ENCODE measurements at regions not wholly inside any gene's neighbourhood (a gene's known extent, or its start where the extent isn't known, plus 50 kb on each side); places are given as distances from the start of the nearest gene placed in this dataset.

- TF ChIP-seq AFF4 (CRISPR knock-in tag; IDR thresholded peaks at IDR 0.05; ENCODE audit: borderline replicate concordance) = no peak
- TF ChIP-seq ZNF671 (CRISPR knock-in tag; IDR thresholded peaks at IDR 0.05) = no peak
- TF ChIP-seq TEAD1 (CRISPR knock-in tag; IDR thresholded peaks at IDR 0.05) = no peak
- no peak for TF ChIP-seq RELA (CRISPR knock-in tag; IDR thresholded peaks at IDR 0.05; ENCODE audit: borderline replicate concordance)
- TF ChIP-seq KAT7 (CRISPR knock-in tag; IDR thresholded peaks at IDR 0.05; ENCODE audit: borderline replicate concordance) = no peak
- no peak for TF ChIP-seq E2F1 (CRISPR knock-in tag; IDR thresholded peaks at IDR 0.05)
- TF ChIP-seq ATF3 (CRISPR knock-in tag; conservative IDR thresholded peaks at IDR 0.05) = no peak
- no peak for TF ChIP-seq EMX1 (CRISPR knock-in tag; IDR thresholded peaks at IDR 0.05)
- TF ChIP-seq CREB1 (CRISPR knock-in tag; IDR thresholded peaks at IDR 0.05) = no peak
These were observed 327.1 kb upstream of the RBMS1 start (continued) for GRCh38 chr2:160820691-160821090.

GRCh38 chr2:160822006-160822405, 328.4 kb upstream of the RBMS1 start:
- DNase-seq (ENCODE audit: low spot score) (no peak), ATAC-seq (no peak)
- ChIA-PET CTCF (no interaction called here), POLR2A (no interaction called here)
- no peaks in the 10 kb centered on the region for H3K27me3 Mint-ChIP-seq (ENCODE audit: low read depth)
- no peak overlapping the region for H3K4me3 Mint-ChIP-seq
- peaks cover 39% of the 10 kb centered on the region for H3K9me3 Mint-ChIP-seq
- H3K27ac Mint-ChIP-seq = no peak overlapping the region
- H3K36me3 Mint-ChIP-seq = peaks cover 31% of the 10 kb centered on the region
- H3K4me1 Mint-ChIP-seq = no peaks in the 10 kb centered on the region
- TF ChIP-seq ZNF138 (CRISPR knock-in tag; conservative IDR thresholded peaks at IDR 0.05) = no peak
- no peak for TF ChIP-seq E2F5 (CRISPR knock-in tag; IDR thresholded peaks at IDR 0.05)
- no peak for TF ChIP-seq ZNF532 (CRISPR knock-in tag; IDR thresholded peaks at IDR 0.05; ENCODE audit: borderline replicate concordance)
- TF ChIP-seq ZNF281 (CRISPR knock-in tag; IDR thresholded peaks at IDR 0.05) = no peak
- TF ChIP-seq ERG (CRISPR knock-in tag; IDR thresholded peaks at IDR 0.05) = no peak
- TF ChIP-seq IRF1 (CRISPR knock-in tag; IDR thresholded peaks at IDR 0.05) = no peak
- TF ChIP-seq JAZF1 (CRISPR knock-in tag; IDR thresholded peaks at IDR 0.05) = no peak
- TF ChIP-seq ZNF232 (CRISPR knock-in tag; IDR thresholded peaks at IDR 0.05) = no peak
- TF ChIP-seq ETV6 (CRISPR knock-in tag; IDR thresholded peaks at IDR 0.05) = no peak
- no peak for TF ChIP-seq JUN (CRISPR knock-in tag; IDR thresholded peaks at IDR 0.05)
- TF ChIP-seq ZNF671 (CRISPR knock-in tag; IDR thresholded peaks at IDR 0.05) = no peak
